ENCODE measurements at regions not wholly inside any gene's neighbourhood (a gene's known extent, or its start where the extent isn't known, plus 50 kb on each side); places are given as distances from the start of the nearest gene placed in this dataset.

DNA sequence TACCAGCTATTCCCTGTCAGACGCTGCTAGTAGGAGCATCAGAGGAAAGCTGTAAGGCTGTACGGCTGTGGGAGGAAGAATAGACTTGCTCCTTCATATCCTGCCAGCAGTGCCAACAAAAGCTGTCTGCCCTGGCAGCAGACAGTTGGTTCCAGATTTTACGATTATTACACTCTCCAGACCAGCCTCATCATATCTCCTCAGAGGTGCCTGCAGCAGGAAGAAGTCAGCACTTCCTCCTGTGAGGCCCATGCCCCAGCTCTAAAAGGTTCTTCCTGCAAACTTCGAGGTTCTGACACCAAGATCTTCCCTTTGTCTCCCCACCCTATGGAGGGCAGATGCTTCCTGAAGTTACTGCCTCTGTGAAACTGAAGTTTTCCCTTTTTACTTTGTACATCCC is 537.7 kb upstream of the PKDCC start:
- TF ChIP-seq POLR2A (IDR thresholded peaks at IDR 0.05) = no peak
- TF ChIP-seq, protein P1, sequence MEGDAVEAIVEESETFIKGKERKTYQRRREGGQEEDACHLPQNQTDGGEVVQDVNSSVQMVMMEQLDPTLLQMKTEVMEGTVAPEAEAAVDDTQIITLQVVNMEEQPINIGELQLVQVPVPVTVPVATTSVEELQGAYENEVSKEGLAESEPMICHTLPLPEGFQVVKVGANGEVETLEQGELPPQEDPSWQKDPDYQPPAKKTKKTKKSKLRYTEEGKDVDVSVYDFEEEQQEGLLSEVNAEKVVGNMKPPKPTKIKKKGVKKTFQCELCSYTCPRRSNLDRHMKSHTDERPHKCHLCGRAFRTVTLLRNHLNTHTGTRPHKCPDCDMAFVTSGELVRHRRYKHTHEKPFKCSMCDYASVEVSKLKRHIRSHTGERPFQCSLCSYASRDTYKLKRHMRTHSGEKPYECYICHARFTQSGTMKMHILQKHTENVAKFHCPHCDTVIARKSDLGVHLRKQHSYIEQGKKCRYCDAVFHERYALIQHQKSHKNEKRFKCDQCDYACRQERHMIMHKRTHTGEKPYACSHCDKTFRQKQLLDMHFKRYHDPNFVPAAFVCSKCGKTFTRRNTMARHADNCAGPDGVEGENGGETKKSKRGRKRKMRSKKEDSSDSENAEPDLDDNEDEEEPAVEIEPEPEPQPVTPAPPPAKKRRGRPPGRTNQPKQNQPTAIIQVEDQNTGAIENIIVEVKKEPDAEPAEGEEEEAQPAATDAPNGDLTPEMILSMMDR (IDR thresholded peaks at IDR 0.05) = no peak
